ENCODE measurements at regions not wholly inside any gene's neighbourhood (a gene's known extent, or its start where the extent isn't known, plus 50 kb on each side); places are given as distances from the start of the nearest gene placed in this dataset.

DNA sequence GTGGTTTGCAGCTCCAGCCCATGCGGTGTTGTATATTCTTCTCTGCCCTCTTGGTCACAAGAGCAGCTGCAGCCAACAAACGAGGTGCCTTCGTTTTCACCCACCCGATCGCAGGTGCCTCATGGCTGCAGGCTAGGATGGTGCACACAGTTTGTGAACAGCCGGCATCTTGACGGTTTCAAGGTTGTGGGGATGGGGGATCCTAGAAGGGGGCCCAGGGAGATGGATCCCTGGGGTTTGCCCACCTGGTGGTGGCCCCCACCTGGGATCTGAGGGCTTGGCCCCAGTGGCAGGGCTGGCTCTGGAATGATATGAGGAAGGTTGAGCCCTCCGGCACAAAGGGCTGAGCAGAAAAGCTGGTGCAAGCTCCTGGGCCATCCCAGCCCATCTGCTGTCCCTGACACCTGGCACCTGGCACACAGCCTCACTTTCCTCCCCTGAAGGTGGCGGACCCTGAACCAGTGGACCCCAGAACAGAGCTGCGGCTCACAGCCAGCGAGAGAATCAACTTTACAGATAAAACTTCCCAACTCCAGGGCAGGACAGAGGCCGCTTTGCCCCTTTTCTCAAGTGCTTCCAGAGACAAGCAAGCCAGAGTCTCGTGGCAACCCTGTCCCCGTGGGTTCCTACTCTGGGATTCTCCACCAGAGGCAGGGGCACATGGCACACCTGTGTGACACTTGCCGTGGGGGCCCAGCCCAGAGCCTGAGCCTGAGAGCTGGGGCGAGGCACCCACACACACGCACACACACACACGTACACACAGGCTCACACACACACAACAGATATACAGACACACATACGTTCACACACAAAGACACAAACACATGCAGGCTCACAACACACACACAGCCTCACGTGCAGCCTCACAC is 177.3 kb upstream of the PPP2R2D start:
- Histone ChIP-seq H3K36me3 (no peaks in the 10 kb centered on the region), H3K4me3 (no peak overlapping the region), H3K27ac (no peak overlapping the region), H3K9me3 (no peaks in the 10 kb centered on the region), H3K27me3 (peaks cover 10% of the 10 kb centered on the region), H3K4me1 (peaks cover 0 to 15% (median 0%) of the 10 kb centered on the region in 3 donors)
- ATAC-seq, result no peak
- WGBS, 2 donors (ENCODE audit: low coverage in 1 of 2), result 60 to 97% methylated on average over 2 to 7 of the region's 20 CpGs
- TF ChIP-seq, protein P1, sequence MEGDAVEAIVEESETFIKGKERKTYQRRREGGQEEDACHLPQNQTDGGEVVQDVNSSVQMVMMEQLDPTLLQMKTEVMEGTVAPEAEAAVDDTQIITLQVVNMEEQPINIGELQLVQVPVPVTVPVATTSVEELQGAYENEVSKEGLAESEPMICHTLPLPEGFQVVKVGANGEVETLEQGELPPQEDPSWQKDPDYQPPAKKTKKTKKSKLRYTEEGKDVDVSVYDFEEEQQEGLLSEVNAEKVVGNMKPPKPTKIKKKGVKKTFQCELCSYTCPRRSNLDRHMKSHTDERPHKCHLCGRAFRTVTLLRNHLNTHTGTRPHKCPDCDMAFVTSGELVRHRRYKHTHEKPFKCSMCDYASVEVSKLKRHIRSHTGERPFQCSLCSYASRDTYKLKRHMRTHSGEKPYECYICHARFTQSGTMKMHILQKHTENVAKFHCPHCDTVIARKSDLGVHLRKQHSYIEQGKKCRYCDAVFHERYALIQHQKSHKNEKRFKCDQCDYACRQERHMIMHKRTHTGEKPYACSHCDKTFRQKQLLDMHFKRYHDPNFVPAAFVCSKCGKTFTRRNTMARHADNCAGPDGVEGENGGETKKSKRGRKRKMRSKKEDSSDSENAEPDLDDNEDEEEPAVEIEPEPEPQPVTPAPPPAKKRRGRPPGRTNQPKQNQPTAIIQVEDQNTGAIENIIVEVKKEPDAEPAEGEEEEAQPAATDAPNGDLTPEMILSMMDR (IDR thresholded peaks at IDR 0.05), result no peak
- no peak for TF ChIP-seq POLR2AphosphoS5 (IDR thresholded peaks at IDR 0.05)
- TF ChIP-seq POLR2A (IDR thresholded peaks at IDR 0.05), result no peak
- TF ChIP-seq EP300 (IDR thresholded peaks at IDR 0.05), result no peak

DNA sequence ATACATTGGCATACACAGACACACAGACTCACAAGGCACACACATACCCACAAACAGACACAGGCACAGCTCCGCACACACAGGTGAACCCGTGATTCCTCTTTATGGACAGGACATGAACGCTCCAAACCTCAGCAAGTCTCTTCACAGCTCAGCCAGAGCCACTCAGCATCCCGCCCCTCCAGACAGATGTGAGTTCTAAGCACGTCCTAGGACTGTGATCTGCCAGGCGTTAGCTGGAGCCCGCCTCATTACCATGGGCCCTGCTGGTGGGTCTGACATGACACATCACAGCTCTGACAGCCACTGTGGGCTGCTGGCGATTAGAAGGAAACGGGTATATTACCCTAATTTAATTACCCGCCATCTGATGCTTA is 176.7 kb upstream of the PPP2R2D start:
- 74 to 100% methylated on average over 4 of the region's 10 CpGs for WGBS, 2 donors (ENCODE audit: low coverage in 1 of 2)
- Histone ChIP-seq H3K9me3 (no peaks in the 10 kb centered on the region), H3K4me1 (peaks cover 0 to 15% (median 0%) of the 10 kb centered on the region in 3 donors), H3K4me3 (no peak overlapping the region), H3K27me3 (peaks cover 10% of the 10 kb centered on the region), H3K27ac (no peak overlapping the region), H3K36me3 (no peaks in the 10 kb centered on the region)
- no peak for ATAC-seq
- TF ChIP-seq POLR2AphosphoS5 (IDR thresholded peaks at IDR 0.05), result no peak
- no peak for TF ChIP-seq POLR2A (IDR thresholded peaks at IDR 0.05)
- TF ChIP-seq EP300 (IDR thresholded peaks at IDR 0.05), result no peak
- TF ChIP-seq, protein P1 (IDR thresholded peaks at IDR 0.05), result no peak

DNA sequence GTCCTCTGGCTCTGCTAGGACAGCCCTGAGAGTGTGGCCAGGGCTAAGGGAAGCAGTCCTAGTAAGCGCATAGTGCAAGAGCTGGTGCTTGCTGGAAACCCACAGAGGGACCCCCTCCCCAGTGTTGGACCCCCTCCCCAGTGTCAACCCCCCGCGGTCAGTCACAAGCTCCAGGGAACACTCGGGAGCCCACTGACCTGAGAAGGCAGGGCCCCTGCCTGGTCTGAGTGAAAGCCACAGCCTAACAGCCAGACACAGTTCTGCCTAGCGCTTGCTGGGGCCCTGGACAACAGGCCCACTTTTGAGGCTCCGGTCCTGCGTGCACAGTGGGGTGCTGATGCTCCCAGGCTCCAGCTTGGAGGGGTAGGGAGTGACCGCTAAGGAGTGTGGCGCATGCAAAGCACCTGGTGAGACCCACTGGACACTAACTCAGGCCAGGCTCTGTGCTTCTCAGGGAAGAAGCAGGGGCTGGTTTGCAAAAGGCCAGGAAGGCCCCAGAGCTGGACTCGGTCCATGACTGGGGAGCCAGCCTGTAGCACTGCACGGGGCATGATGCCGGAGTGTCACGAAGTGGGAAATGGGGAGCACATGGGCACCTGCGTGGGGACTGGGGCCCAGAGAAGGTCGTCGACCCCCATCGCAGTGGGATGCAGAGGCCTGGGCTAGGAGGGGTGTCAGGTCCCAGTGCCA is 175.8 kb upstream of the PPP2R2D start:
- TF ChIP-seq POLR2A (IDR thresholded peaks at IDR 0.05), result no peak
- no peak for TF ChIP-seq EP300 (IDR thresholded peaks at IDR 0.05)
- TF ChIP-seq POLR2AphosphoS5 (IDR thresholded peaks at IDR 0.05), result no peak
- TF ChIP-seq, protein P1 (IDR thresholded peaks at IDR 0.05), result no peak
- Histone ChIP-seq H3K36me3 (no peaks in the 10 kb centered on the region), H3K9me3 (no peaks in the 10 kb centered on the region), H3K4me1 (peaks cover 0 to 15% (median 0%) of the 10 kb centered on the region in 3 donors), H3K27ac (no peak overlapping the region), H3K4me3 (no peak overlapping the region), H3K27me3 (peaks cover 10% of the 10 kb centered on the region)
- ATAC-seq, result no peak
- WGBS, 2 donors (ENCODE audit: low coverage in 1 of 2), result 87 to 96% methylated on average over 4 to 7 of the region's 17 CpGs

DNA sequence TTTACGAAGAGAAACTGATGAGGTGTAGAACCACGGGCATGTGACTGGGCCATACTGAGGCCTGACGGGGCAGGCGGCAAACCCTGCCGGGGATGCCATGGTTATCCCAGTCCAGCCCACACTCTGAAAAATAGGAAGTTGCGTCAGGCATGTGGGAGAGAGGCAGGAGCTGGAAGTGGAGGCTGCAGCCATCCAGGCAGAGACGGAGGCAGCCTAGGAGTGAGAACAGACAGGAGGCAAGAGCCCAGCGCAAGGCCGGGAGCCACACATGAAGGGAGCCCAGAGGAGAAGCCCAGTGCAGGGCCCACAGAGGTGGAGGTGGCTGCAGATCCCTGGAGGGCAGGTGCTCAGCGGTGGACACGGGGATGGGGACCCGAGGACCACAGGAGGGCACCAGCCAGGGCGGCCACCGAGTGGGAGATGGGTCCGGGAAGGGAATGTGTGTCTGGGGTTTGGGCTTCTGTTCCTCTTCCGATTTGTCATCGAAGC is 175.2 kb upstream of the PPP2R2D start:
- peak; percentile 21 for ATAC-seq
- Histone ChIP-seq H3K36me3 (no peaks in the 10 kb centered on the region), H3K9me3 (no peaks in the 10 kb centered on the region), H3K4me1 (peaks cover 0 to 15% (median 0%) of the 10 kb centered on the region in 3 donors), H3K27ac (no peak overlapping the region), H3K27me3 (peaks cover 10% of the 10 kb centered on the region), H3K4me3 (no peak overlapping the region)
- 81 to 93% methylated on average over 7 to 8 of the region's 17 CpGs for WGBS, 2 donors (ENCODE audit: low coverage in 1 of 2)
- TF ChIP-seq POLR2A (IDR thresholded peaks at IDR 0.05) (no peak), POLR2AphosphoS5 (IDR thresholded peaks at IDR 0.05) (no peak), EP300 (IDR thresholded peaks at IDR 0.05) (no peak)
- TF ChIP-seq, protein P1 (IDR thresholded peaks at IDR 0.05), result no peak

Data from gastroesophageal sphincter (tissue), 4 donors.